Fibroblast of mammary gland (primary cell): ENCODE measurements at regions not wholly inside any gene's neighbourhood (a gene's known extent, or its start where the extent isn't known, plus 50 kb on each side); places are given as distances from the start of the nearest gene placed in this dataset.

Experiments
- DNase-seq: peaks from one replicate; pipeline ENCODE4 v3.0.0-alpha.2; 2010; ENCODE audit warnings: low read depth
- H3K4me3 ChIP-seq: 2 replicates; pipeline ENCODE4 v1.5.1; 2011; ENCODE audit warnings: low read depth, mild to moderate bottlenecking, low read length, moderate library complexity; ENCODE audit not compliant: control insufficient read depth
- CTCF ChIP-seq: conservative IDR thresholded peaks from 2 replicates; pipeline ENCODE4 v1.5.1; 2011; ENCODE audit warnings: low read depth, low read length, inconsistent platforms; ENCODE audit not compliant: control insufficient read depth, insufficient read depth

DNA sequence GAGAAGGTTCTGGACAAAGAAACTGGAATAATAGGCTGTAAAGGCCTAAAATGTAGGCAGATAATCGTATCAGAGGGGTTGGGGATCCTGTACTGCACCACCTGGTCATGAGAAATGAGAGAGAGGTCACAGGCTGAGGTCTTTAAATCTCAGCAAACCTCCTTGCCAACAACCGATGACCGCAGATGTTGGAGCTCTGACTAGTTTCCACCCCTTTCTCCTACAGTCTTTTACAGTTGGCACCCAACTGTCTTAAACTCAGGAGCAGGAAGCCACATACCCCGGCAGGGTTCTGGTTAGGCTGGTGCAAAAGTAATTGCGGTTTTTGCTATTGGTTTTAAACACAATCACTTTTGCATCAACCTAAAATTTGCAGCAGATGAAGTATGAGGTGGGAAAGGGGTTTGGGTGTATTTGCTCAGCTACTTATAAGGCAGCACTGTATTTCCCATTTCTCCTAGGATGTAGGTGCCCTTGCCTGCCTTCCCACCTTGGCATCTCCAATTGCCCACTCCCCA is 261.8 kb upstream of the MYOCD start:
- H3K4me3 ChIP-seq, result no peak overlapping the region
- TF ChIP-seq CTCF, result no peak
- DNase-seq, result peak; percentile 16

GRCh38 chr17:12406623-12407215 is 259.0 kb upstream of the MYOCD start:
- TF ChIP-seq CTCF, result no peak
- no peak overlapping the region for H3K4me3 ChIP-seq
- DNase-seq, result peak; percentile 54

DNA sequence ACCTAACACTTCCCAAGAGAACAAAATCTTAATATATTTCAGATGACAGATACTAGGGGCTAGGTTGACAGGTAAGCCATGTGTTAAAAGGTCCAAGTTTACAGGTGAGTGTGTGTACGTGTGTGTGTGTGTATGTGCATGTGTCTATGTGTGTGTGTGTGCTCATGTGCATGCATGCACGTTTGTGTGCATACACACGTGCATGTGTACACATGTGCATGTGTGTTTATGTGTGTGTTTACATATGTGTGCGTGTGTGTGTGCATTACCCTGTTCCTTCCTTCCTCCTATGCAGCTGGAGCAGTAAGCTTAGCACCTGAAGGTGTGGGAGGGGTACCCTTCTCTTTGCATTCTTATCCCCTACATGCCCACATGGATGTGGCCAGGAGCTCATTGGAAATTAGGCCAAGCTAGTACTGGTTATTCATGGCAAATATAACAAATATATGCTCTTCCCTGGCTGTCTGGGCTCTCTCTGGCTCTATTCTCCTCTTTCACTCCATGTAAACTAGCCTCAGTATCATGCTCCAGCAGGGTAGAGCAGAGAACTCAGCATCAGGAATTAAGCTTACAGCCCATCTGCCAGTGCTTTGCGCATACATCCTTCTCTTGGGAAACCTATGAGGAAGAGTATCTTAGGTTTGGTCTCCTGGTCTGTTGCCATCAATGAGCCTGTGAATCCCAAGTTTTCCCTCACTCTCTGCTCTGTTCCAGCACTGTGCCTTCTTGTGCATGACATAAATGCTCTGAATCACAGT is 258.0 kb upstream of the MYOCD start:
- DNase-seq, result no peak
- no peak for TF ChIP-seq CTCF
- no peak overlapping the region for H3K4me3 ChIP-seq

- TF ChIP-seq CTCF, result no peak
- no peak overlapping the region for H3K4me3 ChIP-seq
These were observed 256.6 kb upstream of the MYOCD start for GRCh38 chr17:12409082-12409481.

DNA sequence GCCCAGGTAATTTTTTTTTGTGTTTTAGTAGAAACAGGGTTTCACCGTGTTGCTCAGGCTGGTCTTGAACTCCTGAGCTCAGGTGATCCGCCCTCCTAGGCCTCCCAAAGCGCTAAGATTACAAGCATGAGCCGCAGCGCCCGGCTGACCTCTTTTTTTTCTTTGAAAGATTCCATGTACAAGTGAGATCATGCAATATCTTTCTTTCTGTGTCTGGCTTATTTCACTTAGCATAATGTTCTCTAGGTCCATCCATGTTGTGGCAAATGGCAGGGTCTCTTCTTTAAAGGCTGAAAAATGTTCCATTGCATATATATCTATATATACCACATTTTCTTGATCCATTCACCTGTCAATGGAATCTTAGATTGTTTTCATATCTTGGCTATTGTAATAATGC is 255.0 kb upstream of the MYOCD start:
- no peak for TF ChIP-seq CTCF

More at GRCh38 chr17:12409082-12409481, 256.6 kb upstream of the MYOCD start:
- DNase-seq, result no peak

GRCh38 chr17:12415031-12415430 is 250.7 kb upstream of the MYOCD start:
- TF ChIP-seq CTCF, result no peak
- DNase-seq, result peak; percentile 85
- H3K4me3 ChIP-seq, result no peak overlapping the region

More for the DNA sequence above, 255.0 kb upstream of the MYOCD start:
- no peak overlapping the region for H3K4me3 ChIP-seq
- no peak for DNase-seq

- no peak overlapping the region for H3K4me3 ChIP-seq
- no peak for DNase-seq
- no peak for TF ChIP-seq CTCF
These were observed 244.6 kb upstream of the MYOCD start for GRCh38 chr17:12421077-12421476.
